NB4 (cell line): ENCODE measurements at regions not wholly inside any gene's neighbourhood (a gene's known extent, or its start where the extent isn't known, plus 50 kb on each side); places are given as distances from the start of the nearest gene placed in this dataset.

Experiments
- MYC ChIP-seq: IDR thresholded peaks from 2 replicates; pipeline ENCODE4 v1.6.1; 2011; ENCODE audit warnings: low read depth, low read length
- POLR2A ChIP-seq: IDR thresholded peaks from 2 replicates; pipeline ENCODE4 v1.6.1; 2011; ENCODE audit warnings: mild to moderate bottlenecking; ENCODE audit not compliant: insufficient read length; ENCODE audit errors: extremely low read depth
- TF ChIP-seq, protein P1 (sequence below): IDR thresholded peaks from one replicate; pipeline ENCODE4 v1.5.1; 2012; ENCODE audit warnings: low read depth, low read length
- TF ChIP-seq, protein P2 (sequence below): IDR thresholded peaks from 2 replicates; pipeline ENCODE4 v1.6.1; 2011; ENCODE audit warnings: low read depth, low read length

DNA sequence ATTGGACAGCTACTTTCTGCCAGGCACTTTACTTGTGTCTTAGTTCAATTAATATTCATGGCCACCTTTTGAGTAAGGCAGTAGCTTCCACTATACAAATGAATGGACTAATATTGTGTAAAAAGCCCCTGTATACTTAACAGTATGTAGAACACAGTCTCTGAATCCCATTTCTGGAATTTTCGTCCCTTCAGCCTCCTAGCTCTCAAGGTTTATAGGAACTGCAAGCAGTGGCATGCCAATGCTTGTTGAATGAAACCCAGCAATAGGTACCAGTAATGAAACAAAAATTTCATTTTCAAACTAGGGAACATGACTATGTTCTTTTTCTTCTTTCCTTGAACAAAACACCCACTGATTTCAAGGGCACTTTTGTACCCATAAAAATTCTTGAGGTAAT is 361.6 kb downstream of the TDRD3 start:
- TF ChIP-seq, protein P1, sequence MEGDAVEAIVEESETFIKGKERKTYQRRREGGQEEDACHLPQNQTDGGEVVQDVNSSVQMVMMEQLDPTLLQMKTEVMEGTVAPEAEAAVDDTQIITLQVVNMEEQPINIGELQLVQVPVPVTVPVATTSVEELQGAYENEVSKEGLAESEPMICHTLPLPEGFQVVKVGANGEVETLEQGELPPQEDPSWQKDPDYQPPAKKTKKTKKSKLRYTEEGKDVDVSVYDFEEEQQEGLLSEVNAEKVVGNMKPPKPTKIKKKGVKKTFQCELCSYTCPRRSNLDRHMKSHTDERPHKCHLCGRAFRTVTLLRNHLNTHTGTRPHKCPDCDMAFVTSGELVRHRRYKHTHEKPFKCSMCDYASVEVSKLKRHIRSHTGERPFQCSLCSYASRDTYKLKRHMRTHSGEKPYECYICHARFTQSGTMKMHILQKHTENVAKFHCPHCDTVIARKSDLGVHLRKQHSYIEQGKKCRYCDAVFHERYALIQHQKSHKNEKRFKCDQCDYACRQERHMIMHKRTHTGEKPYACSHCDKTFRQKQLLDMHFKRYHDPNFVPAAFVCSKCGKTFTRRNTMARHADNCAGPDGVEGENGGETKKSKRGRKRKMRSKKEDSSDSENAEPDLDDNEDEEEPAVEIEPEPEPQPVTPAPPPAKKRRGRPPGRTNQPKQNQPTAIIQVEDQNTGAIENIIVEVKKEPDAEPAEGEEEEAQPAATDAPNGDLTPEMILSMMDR = no peak
- TF ChIP-seq POLR2A (no peak), MYC (no peak)
- TF ChIP-seq, protein P2, sequence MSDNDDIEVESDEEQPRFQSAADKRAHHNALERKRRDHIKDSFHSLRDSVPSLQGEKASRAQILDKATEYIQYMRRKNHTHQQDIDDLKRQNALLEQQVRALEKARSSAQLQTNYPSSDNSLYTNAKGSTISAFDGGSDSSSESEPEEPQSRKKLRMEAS = no peak
